ENCODE measurements at regions not wholly inside any gene's neighbourhood (a gene's known extent, or its start where the extent isn't known, plus 50 kb on each side); places are given as distances from the start of the nearest gene placed in this dataset.

GRCh38 chr18:59057969-59058368, 81.7 kb upstream of the SEC11C start:
- no peak for TF ChIP-seq EZH2 (IDR thresholded peaks at IDR 0.05; ENCODE audit: borderline replicate concordance, insufficient read depth, low read length, poor library complexity, severe bottlenecking)
- no peak for TF ChIP-seq SMC3 (conservative IDR thresholded peaks at IDR 0.05; ENCODE audit: poor library complexity)

All from neural cell (in vitro differentiated cells).